Adrenal gland (tissue), 5 donors: ENCODE measurements at regions not wholly inside any gene's neighbourhood (a gene's known extent, or its start where the extent isn't known, plus 50 kb on each side); places are given as distances from the start of the nearest gene placed in this dataset.

Experiments used
- POLR2A ChIP-seq, 2 donors: fragments of 450-650 bp; IDR thresholded peaks; one replicate each; pipeline ENCODE4 v1.6.1; 2017; ENCODE audit warnings: antibody characterized with exemption in 2 of 2, mild to moderate bottlenecking in 2 of 2, moderate library complexity in 1 of 2
- TF ChIP-seq, protein P1 (sequence below), 6 experiments: fragments of 450-650 bp in 4 of 6; fragments of 200-600 bp in 2 of 6; sonication (generic) in 1 of 6; IDR thresholded peaks; 1 replicate in 5 of 6; 2 replicates in 1 of 6; pipeline versions ENCODE4 v1.5.1 to v1.8.0; 2016 to 2021; ENCODE audit warnings: antibody characterized with exemption in 6 of 6, mild to moderate bottlenecking in 2 of 6, moderate library complexity in 1 of 6
- donor health status: DM: no; HTN: no; CAD: no.

DNA sequence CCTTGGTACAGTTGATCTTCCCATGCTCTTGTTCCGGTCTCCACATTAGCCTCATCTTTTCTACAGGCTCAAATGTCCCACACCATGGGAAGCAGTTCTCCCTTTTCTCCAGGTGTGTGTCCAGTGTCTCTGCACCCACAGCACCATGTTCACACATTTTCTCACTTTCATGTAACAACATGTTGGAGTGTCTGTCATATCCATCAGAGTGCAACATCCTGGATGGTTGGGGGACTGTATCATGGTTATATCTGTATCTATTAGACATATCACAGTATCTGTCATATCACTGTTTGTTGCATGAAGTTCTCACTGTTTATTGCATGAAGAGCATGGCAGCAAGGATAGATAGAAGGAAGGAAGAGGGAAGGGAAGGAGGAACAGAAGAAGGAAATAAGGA lies 635.6 kb downstream of the EPM2A start:
- TF ChIP-seq, protein P1, sequence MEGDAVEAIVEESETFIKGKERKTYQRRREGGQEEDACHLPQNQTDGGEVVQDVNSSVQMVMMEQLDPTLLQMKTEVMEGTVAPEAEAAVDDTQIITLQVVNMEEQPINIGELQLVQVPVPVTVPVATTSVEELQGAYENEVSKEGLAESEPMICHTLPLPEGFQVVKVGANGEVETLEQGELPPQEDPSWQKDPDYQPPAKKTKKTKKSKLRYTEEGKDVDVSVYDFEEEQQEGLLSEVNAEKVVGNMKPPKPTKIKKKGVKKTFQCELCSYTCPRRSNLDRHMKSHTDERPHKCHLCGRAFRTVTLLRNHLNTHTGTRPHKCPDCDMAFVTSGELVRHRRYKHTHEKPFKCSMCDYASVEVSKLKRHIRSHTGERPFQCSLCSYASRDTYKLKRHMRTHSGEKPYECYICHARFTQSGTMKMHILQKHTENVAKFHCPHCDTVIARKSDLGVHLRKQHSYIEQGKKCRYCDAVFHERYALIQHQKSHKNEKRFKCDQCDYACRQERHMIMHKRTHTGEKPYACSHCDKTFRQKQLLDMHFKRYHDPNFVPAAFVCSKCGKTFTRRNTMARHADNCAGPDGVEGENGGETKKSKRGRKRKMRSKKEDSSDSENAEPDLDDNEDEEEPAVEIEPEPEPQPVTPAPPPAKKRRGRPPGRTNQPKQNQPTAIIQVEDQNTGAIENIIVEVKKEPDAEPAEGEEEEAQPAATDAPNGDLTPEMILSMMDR (IDR thresholded peaks at IDR 0.05), result no peak
- no peak for TF ChIP-seq POLR2A (IDR thresholded peaks at IDR 0.05)
